IPS-18c (cell line): ENCODE measurements at regions not wholly inside any gene's neighbourhood (a gene's known extent, or its start where the extent isn't known, plus 50 kb on each side); places are given as distances from the start of the nearest gene placed in this dataset.
"Not testable (repeated sequence)": the region's sequence is repeated elsewhere in the genome, so short reads cannot be mapped to it uniquely, and the experiment has no call there.

ENCODE experiments used
- H3K4me3 ChIP-seq: 2 replicates; pipeline ENCODE4 v1.7.0; 2013; ENCODE audit warnings: low read depth, mild to moderate bottlenecking, low read length, moderate library complexity; ENCODE audit not compliant: insufficient read depth
- H3K9me3 ChIP-seq: one replicate; pipeline ENCODE4 v1.6.1; 2013; ENCODE audit warnings: mild to moderate bottlenecking, low read length, moderate library complexity; ENCODE audit not compliant: control insufficient read depth, insufficient read depth

GRCh38 chr14:22282417-22282816 lies 306.6 kb downstream of the DAD1 start:
- no peaks in the 10 kb centered on the region for H3K9me3 ChIP-seq
- no peak overlapping the region for H3K4me3 ChIP-seq

- not testable (repeated sequence) for H3K9me3 ChIP-seq, H3K4me3 ChIP-seq
Observed at GRCh38 chr14:22281447-22281874, 307.6 kb downstream of the DAD1 start.

DNA sequence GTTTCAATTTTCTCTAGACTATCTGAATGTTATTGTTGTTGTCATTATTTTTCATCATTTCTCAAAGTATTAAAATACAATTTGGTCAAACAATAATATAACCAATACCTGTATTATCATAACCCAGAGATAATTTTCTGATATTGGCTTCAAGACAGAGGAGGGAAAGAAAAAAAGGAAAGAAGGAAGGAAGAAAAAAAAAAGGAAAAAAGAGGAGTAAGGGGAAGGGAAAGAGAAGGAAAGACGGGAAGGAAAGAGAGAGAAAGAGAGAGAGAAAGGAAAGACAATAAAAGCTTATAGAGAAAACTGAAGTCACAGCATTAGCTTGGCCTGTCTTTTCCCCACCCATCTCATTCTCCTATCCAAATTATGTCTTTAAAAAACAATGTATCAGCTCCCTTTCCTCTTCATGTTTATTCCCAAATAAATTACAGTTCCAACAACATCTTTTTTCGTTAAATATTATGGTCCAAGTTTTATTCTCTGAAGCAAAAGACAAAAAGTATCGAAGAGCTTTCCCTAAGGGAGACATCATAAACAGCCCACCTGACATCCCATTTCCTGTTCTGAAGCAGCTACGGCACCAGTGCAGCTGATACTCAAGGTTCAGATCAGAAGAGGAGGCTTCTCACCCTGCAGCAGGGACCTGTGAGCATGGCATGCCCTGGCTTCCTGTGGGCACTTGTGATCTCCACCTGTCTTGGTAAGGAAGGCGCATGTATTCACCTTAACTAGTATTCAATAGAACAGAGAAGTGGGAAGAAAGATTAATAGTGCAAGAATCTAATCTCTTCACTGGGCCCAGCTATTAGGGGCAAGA lies 308.3 kb downstream of the DAD1 start:
- no peaks in the 10 kb centered on the region for H3K9me3 ChIP-seq
- H3K4me3 ChIP-seq: no peak overlapping the region

GRCh38 chr14:22276913-22277816 lies 311.9 kb downstream of the DAD1 start:
- no peaks in the 10 kb centered on the region for H3K9me3 ChIP-seq
- H3K4me3 ChIP-seq: no peak overlapping the region

GRCh38 chr14:22271838-22272799 lies 316.9 kb downstream of the DAD1 start:
- H3K9me3 ChIP-seq: no peaks in the 10 kb centered on the region
- H3K4me3 ChIP-seq: no peak overlapping the region

DNA sequence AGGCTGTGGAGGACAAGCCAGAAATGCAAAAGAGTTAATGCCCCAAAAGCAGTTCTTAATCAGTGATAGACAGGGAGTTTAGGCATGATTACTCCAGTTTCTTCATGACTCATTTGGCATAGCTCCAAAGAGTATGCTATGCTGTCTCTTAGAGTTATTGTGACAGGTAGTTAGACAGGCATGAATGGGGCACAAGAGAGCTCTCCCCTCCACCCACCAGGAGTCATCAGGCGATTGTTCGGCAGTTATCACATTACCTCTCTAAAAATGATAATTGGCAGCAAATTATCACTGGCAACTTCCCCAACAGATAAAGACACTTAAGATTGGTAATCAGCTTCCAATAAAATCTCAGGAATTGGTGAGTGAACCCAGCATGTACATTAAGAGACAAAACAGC lies 320.1 kb downstream of the DAD1 start:
- no peak overlapping the region for H3K4me3 ChIP-seq
- no peaks in the 10 kb centered on the region for H3K9me3 ChIP-seq

DNA sequence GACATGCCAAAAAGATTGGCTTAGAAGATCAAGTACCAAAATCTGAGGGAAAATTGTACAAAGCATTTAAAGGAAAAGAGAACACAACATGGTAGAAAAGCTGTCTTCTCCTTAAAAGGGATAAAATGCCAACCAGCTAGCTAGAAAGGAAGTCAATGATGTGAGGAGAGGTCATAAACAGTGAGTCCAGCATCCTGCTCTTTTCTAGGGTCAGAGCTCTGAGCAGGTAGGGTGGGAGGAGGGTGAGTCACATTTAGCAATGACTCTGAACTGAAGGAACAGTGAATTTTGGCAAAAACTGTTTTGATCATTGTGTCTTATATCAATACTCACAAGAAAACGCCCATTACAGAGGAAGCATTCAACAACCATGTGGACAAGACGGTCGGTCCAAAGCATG lies 322.3 kb downstream of the DAD1 start:
- Histone ChIP-seq H3K4me3 (no peak overlapping the region), H3K9me3 (no peaks in the 10 kb centered on the region)

GRCh38 chr14:22266142-22266442 lies 322.9 kb downstream of the DAD1 start:
- H3K9me3 ChIP-seq: no peaks in the 10 kb centered on the region
- H3K4me3 ChIP-seq: no peak overlapping the region

- Histone ChIP-seq H3K9me3 (no peaks in the 10 kb centered on the region), H3K4me3 (no peak overlapping the region)
Observed at GRCh38 chr14:22265319-22266141, 323.5 kb downstream of the DAD1 start.

- H3K9me3 ChIP-seq: no peaks in the 10 kb centered on the region
- H3K4me3 ChIP-seq: no peak overlapping the region
Observed at GRCh38 chr14:22264759-22265158, 324.3 kb downstream of the DAD1 start.

DNA sequence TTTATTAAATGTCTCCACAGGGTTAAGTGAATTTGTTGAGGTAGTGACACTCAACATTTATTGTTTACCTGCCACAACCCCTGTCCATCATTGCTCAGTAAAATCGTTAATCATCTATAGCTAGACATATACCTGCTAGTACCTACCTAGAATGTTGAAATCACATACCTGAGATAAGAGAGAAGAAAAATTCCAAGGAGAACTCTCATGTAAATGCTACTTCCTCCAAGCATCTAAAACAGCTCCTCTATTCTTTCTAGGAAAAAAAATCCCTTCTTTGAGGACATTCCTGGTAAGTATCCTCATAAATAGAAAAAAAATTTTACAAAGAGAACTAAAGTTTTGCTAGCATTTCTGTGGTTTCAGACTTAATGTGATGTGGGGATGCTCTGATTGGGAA lies 325.1 kb downstream of the DAD1 start:
- no peak overlapping the region for H3K4me3 ChIP-seq
- H3K9me3 ChIP-seq: no peaks in the 10 kb centered on the region

GRCh38 chr14:22262881-22263280 lies 326.1 kb downstream of the DAD1 start:
- Histone ChIP-seq H3K9me3 (no peaks in the 10 kb centered on the region), H3K4me3 (no peak overlapping the region)

DNA sequence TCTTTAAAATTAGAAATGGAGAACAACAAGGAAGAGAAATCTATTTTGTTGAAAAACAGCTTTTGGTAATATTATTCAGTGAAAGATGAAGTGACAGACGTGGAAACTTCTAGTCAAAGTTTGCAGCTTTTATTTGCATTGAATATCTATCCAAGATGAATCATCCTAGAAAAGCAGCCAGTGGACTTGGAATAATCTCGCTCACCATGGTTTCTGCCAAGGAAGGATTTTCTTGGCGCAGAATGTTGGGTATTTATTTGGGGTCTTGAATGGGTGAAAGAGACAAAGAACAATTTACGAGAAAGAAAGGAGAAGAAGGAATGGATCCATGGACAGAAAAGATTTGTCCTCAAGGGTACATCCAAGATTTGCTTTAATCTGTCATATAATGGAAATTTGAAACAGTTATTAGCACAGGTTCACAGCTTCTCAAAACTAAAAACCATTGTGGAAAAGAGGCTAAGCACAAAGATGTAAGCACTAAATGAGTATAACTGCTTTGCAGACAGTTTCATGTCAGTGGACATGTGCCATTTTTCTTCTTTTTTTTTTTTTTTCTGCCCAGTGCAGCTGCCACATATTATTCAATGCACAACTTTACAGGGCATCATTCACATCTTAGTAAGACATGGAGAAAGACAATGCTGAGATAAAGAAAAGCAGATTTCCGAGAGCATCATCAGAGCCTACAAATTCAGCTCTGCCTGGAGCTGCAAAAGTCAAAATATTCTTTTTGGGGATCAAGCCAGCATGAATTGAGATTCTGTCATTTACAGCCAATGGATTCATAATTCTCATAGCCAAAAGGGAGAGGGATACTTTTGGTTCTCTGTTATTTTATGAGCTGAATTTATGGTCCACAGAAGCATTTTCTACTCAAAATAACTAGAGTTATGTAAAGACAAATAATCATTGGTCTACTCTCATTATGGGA lies 333.7 kb downstream of the DAD1 start:
- H3K9me3 ChIP-seq: no peaks in the 10 kb centered on the region
- H3K4me3 ChIP-seq: no peak overlapping the region

GRCh38 chr14:22252686-22253085 lies 336.3 kb downstream of the DAD1 start:
- H3K4me3 ChIP-seq: no peak overlapping the region
- no peaks in the 10 kb centered on the region for H3K9me3 ChIP-seq

GRCh38 chr14:22251090-22251489 lies 337.9 kb downstream of the DAD1 start:
- H3K4me3 ChIP-seq: no peak overlapping the region

GRCh38 chr14:22249770-22250169 lies 339.3 kb downstream of the DAD1 start:
- H3K4me3 ChIP-seq: no peak overlapping the region
- H3K9me3 ChIP-seq: no peaks in the 10 kb centered on the region

More at GRCh38 chr14:22251090-22251489, 337.9 kb downstream of the DAD1 start:
- no peaks in the 10 kb centered on the region for H3K9me3 ChIP-seq
